IMR-90 (cell line): ENCODE measurements at regions not wholly inside any gene's neighbourhood (a gene's known extent, or its start where the extent isn't known, plus 50 kb on each side); places are given as distances from the start of the nearest gene placed in this dataset.

ENCODE experiments used
- ATAC-seq: fragments of 200-7000 bp; cut with Tn5 transposase; 2 replicates; pipeline ENCODE4 v1.9.1; 2020; ENCODE audit warnings: low read depth, mild to moderate bottlenecking, moderate library complexity
- BruUV-seq: library from RNA; stranded (reverse); fragments of 400-500 nt; replicated peaks from 2 replicates; lab custom pipeline; 2021; lab: Mats Ljungman, UMichigan
- CTCF ChIA-PET: fragments of 300-600 bp; formaldehyde crosslinking; extraction: SDS; loops from one replicate; lab custom pipeline; 2021; ENCODE audit warnings: antibody characterized with exemption; lab: Yijun Ruan, JAX
- POLR2A ChIA-PET: fragments of 300-600 bp; sonication (Branson Sonifier 250); formaldehyde crosslinking; loops from one replicate; lab custom pipeline; 2022; ENCODE audit warnings: antibody characterized with exemption; ENCODE audit not compliant: unreplicated experiment; lab: Charles Lee
- DNase-seq: peaks from one replicate; pipeline ENCODE4 v3.0.0; 2013
- H2AFZ ChIP-seq: replicated peaks from 2 replicates; pipeline ENCODE3; 2013; ENCODE audit warnings: low read length, mild to moderate bottlenecking; ENCODE audit not compliant: poor library complexity
- H2AK5ac ChIP-seq: 2 replicates; pipeline ENCODE4 v1.6.1; 2013; ENCODE audit warnings: low read depth, low read length, inconsistent platforms
- H2AK9ac ChIP-seq: replicated peaks from 2 replicates; pipeline ENCODE3; 2013; ENCODE audit warnings: mild to moderate bottlenecking, low read depth, low read length, moderate library complexity; ENCODE audit not compliant: poor library complexity
- H2BK120ac ChIP-seq: 2 replicates; pipeline ENCODE4 v1.6.1; 2013; ENCODE audit warnings: low read depth, low read length, inconsistent platforms
- H2BK15ac ChIP-seq: 3 replicates; pipeline ENCODE4 v1.6.1; 2013; ENCODE audit warnings: low read depth, low read length, inconsistent platforms
- H2BK20ac ChIP-seq: 2 replicates; pipeline ENCODE4 v1.6.1; 2013; ENCODE audit warnings: low read depth, mild to moderate bottlenecking, inconsistent platforms, low read length, moderate library complexity
- H2BK5ac ChIP-seq: 2 replicates; pipeline ENCODE4 v1.6.1; 2013; ENCODE audit warnings: mild to moderate bottlenecking, low read depth, low read length, inconsistent platforms; ENCODE audit not compliant: poor library complexity, severe bottlenecking
- H3K14ac ChIP-seq: replicated peaks from 2 replicates; pipeline ENCODE4 v1.6.1; 2013; ENCODE audit warnings: low read depth, low read length, inconsistent platforms
- H3K18ac ChIP-seq: 2 replicates; pipeline ENCODE4 v1.6.1; 2013; ENCODE audit warnings: low read depth, low read length, control low read depth
- H3K23ac ChIP-seq: 2 replicates; pipeline ENCODE4 v1.6.1; 2013; ENCODE audit warnings: low read depth, low read length, inconsistent platforms
- H3K27ac ChIP-seq: 2 replicates; pipeline ENCODE4 v1.5.1; 2013; ENCODE audit warnings: mild to moderate bottlenecking, control low read depth, low read length; ENCODE audit not compliant: insufficient read depth
- H3K27me3 ChIP-seq: 2 replicates; pipeline ENCODE4 v1.6.1; 2013; ENCODE audit warnings: low read length; ENCODE audit not compliant: control insufficient read depth, insufficient read depth
- H3K36me3 ChIP-seq: 2 replicates; pipeline ENCODE4 v1.6.1; 2013; ENCODE audit warnings: low read length, mixed read lengths; ENCODE audit not compliant: control insufficient read depth, insufficient read depth
- H3K4ac ChIP-seq: 2 replicates; pipeline ENCODE4 v1.6.1; 2013; ENCODE audit warnings: low read depth, low read length, inconsistent platforms
- H3K4me1 ChIP-seq: 2 replicates; pipeline ENCODE4 v1.6.1; 2013; ENCODE audit warnings: low read length, mixed read lengths; ENCODE audit not compliant: control insufficient read depth, insufficient read depth
- H3K4me2 ChIP-seq: 2 replicates; pipeline ENCODE4 v1.6.1; 2013; ENCODE audit warnings: low read depth, mild to moderate bottlenecking, control low read depth, low read length, moderate library complexity
- H3K4me3 ChIP-seq: 2 replicates; pipeline ENCODE4 v1.5.1; 2013; ENCODE audit warnings: low read depth, mild to moderate bottlenecking, control low read depth, low read length, moderate library complexity; ENCODE audit not compliant: insufficient read depth
- H3K56ac ChIP-seq: 2 replicates; pipeline ENCODE4 v1.6.1; 2013; ENCODE audit warnings: low read length, inconsistent platforms; ENCODE audit not compliant: insufficient read depth; ENCODE audit errors: extremely low read depth
- H3K79me1 ChIP-seq, 2 experiments: 2 replicates each; pipeline ENCODE4 v1.6.1; 2013; ENCODE audit warnings: low read length in 2 of 2, inconsistent platforms in 1 of 2, low read depth in 1 of 2
- H3K9ac ChIP-seq: 2 replicates; pipeline ENCODE4 v1.6.1; 2013; ENCODE audit warnings: low read depth, low read length, control low read depth
- H3K9me1 ChIP-seq: 2 replicates; pipeline ENCODE4 v1.6.1; 2013; ENCODE audit warnings: low read length, inconsistent platforms; ENCODE audit not compliant: insufficient read depth
- H3K9me3 ChIP-seq: 2 replicates; pipeline ENCODE4 v1.6.1; 2013; ENCODE audit warnings: low read length; ENCODE audit not compliant: control insufficient read depth, insufficient read depth
- H4K20me1 ChIP-seq: 2 replicates; pipeline ENCODE4 v1.6.1; 2013; ENCODE audit warnings: low read length, inconsistent platforms; ENCODE audit not compliant: insufficient read depth
- H4K5ac ChIP-seq: 2 replicates; pipeline ENCODE4 v1.6.1; 2013; ENCODE audit warnings: mild to moderate bottlenecking, low read depth, low read length, control low read depth
- H4K8ac ChIP-seq, 2 experiments: 2 replicates each; pipeline ENCODE4 v1.6.1; 2013; ENCODE audit warnings: low read depth in 2 of 2, low read length in 2 of 2, control low read depth in 1 of 2, inconsistent platforms in 1 of 2
- H4K91ac ChIP-seq: 2 replicates; pipeline ENCODE4 v1.6.1; 2013; ENCODE audit warnings: low read depth, low read length, inconsistent platforms; ENCODE audit not compliant: insufficient read depth
- CEBPB ChIP-seq: IDR thresholded peaks from 2 replicates; pipeline ENCODE4 v1.6.1; 2012; ENCODE audit warnings: low read depth, low read length, improper control_type of control experiment
- MAFK ChIP-seq: IDR thresholded peaks from 2 replicates; pipeline ENCODE4 v1.6.1; 2012; ENCODE audit warnings: low read depth, low read length, improper control_type of control experiment
- POLR2A ChIP-seq: IDR thresholded peaks from 2 replicates; pipeline ENCODE4 v1.6.1; 2012; ENCODE audit warnings: mild to moderate bottlenecking, low read depth, low read length
- RCOR1 ChIP-seq: IDR thresholded peaks from 2 replicates; pipeline ENCODE4 v1.6.1; 2012; ENCODE audit warnings: mild to moderate bottlenecking, low read length, improper control_type of control experiment; ENCODE audit not compliant: insufficient replicate concordance
- SMC3 ChIP-seq: fragments of 150-350 bp; IDR thresholded peaks from 2 replicates; pipeline ENCODE4 v1.6.1; 2016; ENCODE audit warnings: low read depth, mild to moderate bottlenecking, antibody characterized with exemption, low read length, moderate library complexity
- WGBS, 2 experiments: methylation state at CpG; one replicate each; pipeline versions ENCODE4 v1.1.5 to v1.1.7; 2013; ENCODE audit warnings: missing lambda C conversion rate in 2 of 2; ENCODE audit not compliant: insufficient read length in 1 of 2; ENCODE audit errors: extremely low coverage in 2 of 2; 5-methylcytosine and 5-hydroxymethylcytosine counted together
- dilution Hi-C: fragments of 300-500 bp; cut with HindIII; formaldehyde crosslinking; loops from one replicate; pipeline ENCODE4 v1.14.3; 2018; ENCODE audit warnings: low sequenced_read_pairs; ENCODE audit not compliant: unreplicated experiment
- in situ Hi-C: fragments of 300-500 bp; cut with MboI; formaldehyde crosslinking; loops from 3 replicates; pipeline ENCODE4 v1.14.3; 2019; ENCODE audit warnings: low sequenced_read_pairs, inconsistent platforms, mixed read lengths
- intact Hi-C: fragments of 100-400 bp; cut with micrococcal nuclease; formaldehyde crosslinking; loops from 2 replicates; pipeline ENCODE4 v1.10.0; 2022

DNA sequence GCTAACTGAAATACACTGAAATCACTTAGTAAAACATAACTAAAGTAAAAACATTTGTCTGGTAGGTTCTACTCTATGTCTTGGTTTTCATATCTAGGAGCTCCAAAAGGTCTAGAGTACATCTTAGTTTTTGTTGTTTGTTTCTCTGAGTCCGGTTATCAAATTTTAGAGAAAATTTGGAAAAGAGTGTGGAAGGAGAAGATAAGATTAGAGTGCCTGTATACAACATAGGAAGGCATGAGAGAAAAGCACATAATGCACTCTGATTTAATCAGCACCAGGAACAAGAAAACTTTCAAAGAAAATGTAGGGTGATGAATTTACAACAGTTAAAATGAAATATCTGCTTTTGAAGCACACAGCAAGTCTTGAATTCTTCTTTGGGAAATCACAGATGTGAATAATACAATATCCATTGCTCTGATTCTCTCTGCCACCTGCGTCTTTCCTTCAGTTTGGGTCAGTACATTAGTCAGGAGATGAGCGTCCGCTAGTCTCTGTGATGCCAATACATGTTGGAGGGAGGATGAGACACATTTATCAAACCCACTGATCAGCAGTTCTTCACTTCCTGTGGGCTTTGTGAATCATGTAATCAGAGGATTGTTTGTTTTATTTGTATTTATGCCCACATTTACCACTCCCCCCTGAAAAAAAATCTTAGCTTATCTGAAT is 477.8 kb upstream of the GCFC2 start:
- Histone ChIP-seq H4K5ac (no peak overlapping the region), H3K4me3 (no peak overlapping the region), H3K9me3 (no peaks in the 10 kb centered on the region), H2BK20ac (no peak overlapping the region), H3K27me3 (no peaks in the 10 kb centered on the region), H2AK9ac (no peak overlapping the region), H3K9me1 (no peaks in the 10 kb centered on the region), H4K8ac (no peak overlapping the region), H3K4me1 (no peaks in the 10 kb centered on the region), H4K20me1 (no peaks in the 10 kb centered on the region), H3K23ac (no peak overlapping the region), H2BK15ac (no peak overlapping the region), H2BK120ac (no peak overlapping the region), H3K27ac (no peak overlapping the region), H3K14ac (no peak overlapping the region), H3K4ac (no peak overlapping the region), H3K79me1 (no peaks in the 10 kb centered on the region), H2AFZ (no peak overlapping the region), H2AK5ac (no peak overlapping the region), H2BK5ac (no peak overlapping the region), H3K36me3 (no peaks in the 10 kb centered on the region), H3K4me2 (no peak overlapping the region), H3K56ac (no peak overlapping the region), H4K91ac (no peak overlapping the region), H3K18ac (no peak overlapping the region), H3K9ac (no peak overlapping the region)
- DNase-seq (no peak), ATAC-seq (no peak)
- intact Hi-C loops = no loop called here
- no peak for TF ChIP-seq RCOR1
- no peak for TF ChIP-seq POLR2A
- no peak for TF ChIP-seq SMC3
- no peak for TF ChIP-seq CEBPB
- TF ChIP-seq MAFK = no peak
- ChIA-PET POLR2A (no interaction called here), CTCF (interaction anchor here (1.6 kb wide), 1 partner anchor 8 kb away, joined by 5 read pairs; no protein-coding TSS in a partner anchor)
- WGBS, 2 experiments = no CpG with 5 or more reads among the region's 4 CpGs
- dilution Hi-C loops = no loop called here
- in situ Hi-C loops = no loop called here
- BruUV-seq = no TSS peak
